H9 (cell line): ENCODE measurements at regions not wholly inside any gene's neighbourhood (a gene's known extent, or its start where the extent isn't known, plus 50 kb on each side); places are given as distances from the start of the nearest gene placed in this dataset.

Source experiments
- DNase-seq: peaks from one replicate; pipeline ENCODE4 v3.0.0-alpha.2; 2017
- H2AFZ ChIP-seq: one replicate; pipeline ENCODE4 v1.6.1; 2013; ENCODE audit warnings: mild to moderate bottlenecking, low read length, control low read depth, moderate library complexity
- H2AK5ac ChIP-seq: 2 replicates; pipeline ENCODE4 v1.6.1; 2013; ENCODE audit warnings: low read length, control low read depth, mixed read lengths; ENCODE audit not compliant: insufficient read length
- H2BK120ac ChIP-seq: one replicate; pipeline ENCODE4 v1.6.1; 2013; ENCODE audit warnings: low read depth, mild to moderate bottlenecking, low read length, control low read depth, inconsistent platforms; ENCODE audit not compliant: poor library complexity, severe bottlenecking
- H2BK12ac ChIP-seq: 2 replicates; pipeline ENCODE4 v1.6.1; 2013; ENCODE audit warnings: low read length, control low read depth, mixed read lengths, low read depth; ENCODE audit not compliant: insufficient read length
- H2BK15ac ChIP-seq: 2 replicates; pipeline ENCODE4 v1.6.1; 2013; ENCODE audit warnings: low read depth, low read length, control low read depth
- H2BK20ac ChIP-seq: one replicate; pipeline ENCODE4 v1.6.1; 2013; ENCODE audit warnings: low read depth, mild to moderate bottlenecking, low read length, control low read depth, inconsistent platforms; ENCODE audit not compliant: poor library complexity, severe bottlenecking
- H2BK5ac ChIP-seq: 2 replicates; pipeline ENCODE4 v1.6.1; 2013; ENCODE audit warnings: low read length, control low read depth, mixed read lengths; ENCODE audit not compliant: insufficient read length
- H3K14ac ChIP-seq: 2 replicates; pipeline ENCODE4 v1.6.1; 2013; ENCODE audit warnings: low read length, control low read depth; ENCODE audit not compliant: insufficient read depth
- H3K18ac ChIP-seq: 2 replicates; pipeline ENCODE4 v1.6.1; 2013; ENCODE audit warnings: low read depth, mild to moderate bottlenecking, mixed read lengths, low read length, control low read depth; ENCODE audit not compliant: insufficient read length
- H3K23ac ChIP-seq: 2 replicates; pipeline ENCODE4 v1.6.1; 2013; ENCODE audit warnings: low read length, control low read depth, mixed read lengths, low read depth; ENCODE audit not compliant: insufficient read length
- H3K23me2 ChIP-seq: 2 replicates; pipeline ENCODE4 v1.6.1; 2013; ENCODE audit warnings: low read depth, mild to moderate bottlenecking, mixed read lengths, low read length, control low read depth; ENCODE audit not compliant: insufficient read length, poor library complexity, severe bottlenecking
- H3K27ac ChIP-seq: 2 replicates; pipeline ENCODE4 v1.5.1; 2013; ENCODE audit warnings: low read length, control low read depth, mixed read lengths, low read depth; ENCODE audit not compliant: insufficient read length
- H3K27me3 ChIP-seq: 2 replicates; pipeline ENCODE4 v1.6.1; 2013; ENCODE audit warnings: low read length, control low read depth, inconsistent platforms; ENCODE audit not compliant: insufficient read depth
- H3K4ac ChIP-seq: 2 replicates; pipeline ENCODE4 v1.6.1; 2013; ENCODE audit warnings: low read depth, mild to moderate bottlenecking, control low read depth, inconsistent platforms, low read length, moderate library complexity
- H3K4me1 ChIP-seq: 2 replicates; pipeline ENCODE4 v1.6.1; 2013; ENCODE audit warnings: low read length, control low read depth, inconsistent platforms; ENCODE audit not compliant: insufficient read depth
- H3K4me2 ChIP-seq: 2 replicates; pipeline ENCODE4 v1.6.1; 2013; ENCODE audit warnings: low read length, control low read depth, mixed read lengths; ENCODE audit not compliant: insufficient read length, insufficient read depth
- H3K56ac ChIP-seq: 2 replicates; pipeline ENCODE4 v1.6.1; 2013; ENCODE audit warnings: low read depth, mild to moderate bottlenecking, mixed read lengths, low read length, control low read depth; ENCODE audit not compliant: insufficient read length
- H3K79me1 ChIP-seq: 2 replicates; pipeline ENCODE4 v1.6.1; 2013; ENCODE audit warnings: low read depth, mild to moderate bottlenecking, moderate library complexity, low read length, control low read depth, inconsistent platforms; ENCODE audit not compliant: insufficient read depth, poor library complexity, severe bottlenecking
- H3K79me2 ChIP-seq: 2 replicates; pipeline ENCODE4 v1.6.1; 2013; ENCODE audit warnings: low read length, control low read depth, inconsistent platforms; ENCODE audit not compliant: insufficient read depth
- H3K9ac ChIP-seq: 2 replicates; pipeline ENCODE4 v1.6.1; 2013; ENCODE audit warnings: low read length, control low read depth, mixed read lengths; ENCODE audit not compliant: insufficient read length; ENCODE audit errors: extremely low read depth
- H3K9me3 ChIP-seq: one replicate; pipeline ENCODE4 v1.6.1; 2013; ENCODE audit warnings: low read depth, low read length, inconsistent platforms; ENCODE audit not compliant: control insufficient read depth
- H3T11ph ChIP-seq: one replicate; pipeline ENCODE4 v1.6.1; 2013; ENCODE audit warnings: mild to moderate bottlenecking, low read length, control low read depth, inconsistent platforms
- H4K20me1 ChIP-seq: one replicate; pipeline ENCODE4 v1.6.1; 2013; ENCODE audit not compliant: control insufficient read depth, insufficient read length, insufficient read depth
- H4K5ac ChIP-seq: 2 replicates; pipeline ENCODE4 v1.6.1; 2013; ENCODE audit warnings: low read depth, mild to moderate bottlenecking, mixed read lengths, low read length, control low read depth; ENCODE audit not compliant: insufficient read length
- H4K8ac ChIP-seq: replicated peaks from 2 replicates; pipeline ENCODE4 v1.6.1; 2013; ENCODE audit warnings: low read length, control low read depth, mixed read lengths, low read depth; ENCODE audit not compliant: insufficient read length
- H4K91ac ChIP-seq: 2 replicates; pipeline ENCODE4 v1.6.1; 2013; ENCODE audit warnings: low read depth, mild to moderate bottlenecking, moderate library complexity, mixed read lengths, low read length, control low read depth; ENCODE audit not compliant: insufficient read length
- H3K27ac Mint-ChIP-seq, 3 experiments: 2 replicates in 2 of 3; 3 replicates in 1 of 3; pipeline ENCODE4 v1.8.0; 2020 to 2021; ENCODE audit warnings: mixed read lengths in 3 of 3, mild to moderate bottlenecking in 1 of 3, moderate library complexity in 1 of 3
- H3K27me3 Mint-ChIP-seq: 2 replicates; pipeline ENCODE4 v1.8.0; 2021; ENCODE audit warnings: low read depth, mild to moderate bottlenecking, moderate library complexity, mixed read lengths
- H3K36me3 Mint-ChIP-seq, 3 experiments: 2 replicates in 2 of 3; 3 replicates in 1 of 3; pipeline ENCODE4 v1.8.0; 2020 to 2021; ENCODE audit warnings: low read depth in 3 of 3, mixed read lengths in 3 of 3; ENCODE audit not compliant: insufficient read depth in 1 of 3
- H3K4me1 Mint-ChIP-seq, 2 experiments: 2 replicates each; pipeline ENCODE4 v1.8.0; 2020; ENCODE audit warnings: mixed read lengths in 2 of 2
- H3K4me3 Mint-ChIP-seq, 2 experiments: 2 replicates in 1 of 2; 3 replicates in 1 of 2; pipeline ENCODE4 v1.8.0; 2020 to 2021; ENCODE audit warnings: mild to moderate bottlenecking in 2 of 2, mixed read lengths in 2 of 2, moderate library complexity in 1 of 2
- H3K9me3 Mint-ChIP-seq, 2 experiments: 2 replicates in 1 of 2; 3 replicates in 1 of 2; pipeline ENCODE4 v1.8.0; 2020; ENCODE audit warnings: mild to moderate bottlenecking in 2 of 2, mixed read lengths in 2 of 2, moderate library complexity in 1 of 2
- CTCF ChIP-seq: fragments of 200-600 bp; sonication (generic); conservative IDR thresholded peaks from 3 replicates; pipeline ENCODE4 v1.8.0; 2021; ENCODE audit warnings: antibody characterized with exemption, mild to moderate bottlenecking
- WGBS: extraction: QIAGEN DNeasy Blood & Tissue Kit; methylation state at CpG from one replicate; pipeline ENCODE4 v1.1.7; 2013; ENCODE audit warnings: missing lambda C conversion rate, low lambda C conversion rate, mixed read lengths; ENCODE audit not compliant: insufficient read length; ENCODE audit errors: extremely low coverage; 5-methylcytosine and 5-hydroxymethylcytosine counted together

GRCh38 chr2:37576831-37577230, 94.6 kb downstream of the CDC42EP3 start:
- Histone ChIP-seq H4K20me1 (no peaks in the 10 kb centered on the region), H2BK15ac (no peak overlapping the region), H3K4me2 (no peak overlapping the region), H3K27me3 (no peaks in the 10 kb centered on the region), H3K4me1 (no peaks in the 10 kb centered on the region), H4K8ac (no peak overlapping the region), H2AFZ (no peak overlapping the region), H2BK12ac (no peak overlapping the region), H2BK120ac (no peak overlapping the region), H2BK5ac (no peak overlapping the region), H3K27ac (no peak overlapping the region), H2AK5ac (no peak overlapping the region), H3K23ac (no peak overlapping the region), H3T11ph (no peak overlapping the region), H3K9ac (no peak overlapping the region), H4K91ac (no peak overlapping the region), H3K14ac (no peak overlapping the region), H3K18ac (no peak overlapping the region), H3K79me1 (no peaks in the 10 kb centered on the region), H2BK20ac (no peak overlapping the region), H3K56ac (no peak overlapping the region), H3K4ac (no peak overlapping the region), H4K5ac (no peak overlapping the region), H3K79me2 (no peaks in the 10 kb centered on the region), H3K23me2 (no peaks in the 10 kb centered on the region), H3K9me3 (no peaks in the 10 kb centered on the region)
- WGBS = no CpG with 5 or more reads among the region's 2 CpGs
- Mint-ChIP-seq H3K27ac (no peak overlapping the region), H3K4me3 (no peak overlapping the region), H3K27me3 (no peaks in the 10 kb centered on the region; the same call in 1 of the 2 replicates), H3K36me3 (peaks cover 0 to 7% (median 4%) of the 10 kb centered on the region in 3 experiments; a peak in 5 of 7 replicates), H3K4me1 (no peaks in the 10 kb centered on the region), H3K9me3 (peaks cover 8 to 12% of the 10 kb centered on the region in 2 experiments)
- no peak for TF ChIP-seq CTCF
- DNase-seq = no peak
